Colonic mucosa (tissue), 4 donors: ENCODE measurements at regions not wholly inside any gene's neighbourhood (a gene's known extent, or its start where the extent isn't known, plus 50 kb on each side); places are given as distances from the start of the nearest gene placed in this dataset.

ENCODE experiments used
- DNase-seq: peaks from one replicate; pipeline ENCODE4 v3.0.0-alpha.2; 2020
- H3K27ac ChIP-seq: fragments of 200-600 bp; one replicate; pipeline ENCODE4 v1.8.0; 2021
- H3K27me3 ChIP-seq: fragments of 200-600 bp; one replicate; pipeline ENCODE4 v1.8.0; 2021
- H3K36me3 ChIP-seq: fragments of 200-600 bp; one replicate; pipeline ENCODE4 v1.8.0; 2021
- H3K4me1 ChIP-seq: fragments of 200-600 bp; one replicate; pipeline ENCODE4 v1.8.0; 2021; ENCODE audit warnings: mild to moderate bottlenecking
- H3K4me3 ChIP-seq: fragments of 200-600 bp; one replicate; pipeline ENCODE4 v1.8.0; 2021
- H3K9ac ChIP-seq, 2 donors: one replicate each; pipeline ENCODE4 v1.7.0; 2013; ENCODE audit warnings: control low read depth in 2 of 2, low read depth in 2 of 2, low read length in 2 of 2
- H3K9me3 ChIP-seq: fragments of 200-600 bp; one replicate; pipeline ENCODE4 v1.8.0; 2021
- CTCF ChIP-seq: fragments of 200-600 bp; IDR thresholded peaks from one replicate; pipeline ENCODE4 v1.8.0; 2022; ENCODE audit warnings: antibody characterized with exemption, mild to moderate bottlenecking
- intact Hi-C: fragments of 100-400 bp; cut with DNase I; formaldehyde crosslinking; loops from one replicate; pipeline ENCODE4 v1.14.1; 2022
- donor health status: healthy.
- donor health status: DM: no; HTN: no; CAD: no.
- donor health status: DM: no; HTN: no; CAD: no.

GRCh38 chr12:46450279-46450748 lies 77.7 kb upstream of the SLC38A2 start:
- Histone ChIP-seq H3K36me3 (no peaks in the 10 kb centered on the region), H3K4me1 (peaks cover 7% of the 10 kb centered on the region), H3K27me3 (no peaks in the 10 kb centered on the region), H3K4me3 (no peak overlapping the region), H3K9ac (no peak overlapping the region), H3K27ac (no peak overlapping the region), H3K9me3 (no peaks in the 10 kb centered on the region)
- peak; percentile 78 for DNase-seq
- intact Hi-C loops: no loop called here
- TF ChIP-seq CTCF: no peak

- intact Hi-C loops: no loop called here
- no peaks in the 10 kb centered on the region for H3K27me3 ChIP-seq
- TF ChIP-seq CTCF: no peak
- no peak overlapping the region for H3K27ac ChIP-seq
- H3K4me1 ChIP-seq: peaks cover 7% of the 10 kb centered on the region
- no peak overlapping the region for H3K4me3 ChIP-seq
- H3K9me3 ChIP-seq: no peaks in the 10 kb centered on the region
- no peak overlapping the region for H3K9ac ChIP-seq
- no peak for DNase-seq
- H3K36me3 ChIP-seq: no peaks in the 10 kb centered on the region
Observed at GRCh38 chr12:46449856-46450255, 77.3 kb upstream of the SLC38A2 start.

- peaks cover 7% of the 10 kb centered on the region for H3K4me1 ChIP-seq
- no peaks in the 10 kb centered on the region for H3K9me3 ChIP-seq
- TF ChIP-seq CTCF: no peak
- no peaks in the 10 kb centered on the region for H3K36me3 ChIP-seq
- no peak overlapping the region for H3K9ac ChIP-seq
- DNase-seq: no peak
- intact Hi-C loops: no loop called here
- no peak overlapping the region for H3K27ac ChIP-seq
- H3K27me3 ChIP-seq: no peaks in the 10 kb centered on the region
- no peak overlapping the region for H3K4me3 ChIP-seq
Observed at GRCh38 chr12:46449316-46449715, 76.7 kb upstream of the SLC38A2 start.

- Histone ChIP-seq H3K4me3 (no peak overlapping the region), H3K9me3 (no peaks in the 10 kb centered on the region), H3K36me3 (no peaks in the 10 kb centered on the region), H3K27me3 (no peaks in the 10 kb centered on the region), H3K9ac (no peak overlapping the region), H3K4me1 (peaks cover 7% of the 10 kb centered on the region), H3K27ac (no peak overlapping the region)
- DNase-seq: no peak
- TF ChIP-seq CTCF: no peak
- intact Hi-C loops: no loop called here
Observed at GRCh38 chr12:46446645-46447044, 74.1 kb upstream of the SLC38A2 start.

GRCh38 chr12:46445551-46446235 lies 73.1 kb upstream of the SLC38A2 start:
- Histone ChIP-seq H3K4me1 (peaks cover 7% of the 10 kb centered on the region), H3K4me3 (no peak overlapping the region), H3K27ac (no peak overlapping the region), H3K27me3 (no peaks in the 10 kb centered on the region), H3K9me3 (no peaks in the 10 kb centered on the region), H3K36me3 (no peaks in the 10 kb centered on the region), H3K9ac (no peak overlapping the region)
- intact Hi-C loops: no loop called here
- no peak for TF ChIP-seq CTCF
- no peak for DNase-seq
